ENCODE measurements at regions not wholly inside any gene's neighbourhood (a gene's known extent, or its start where the extent isn't known, plus 50 kb on each side); places are given as distances from the start of the nearest gene placed in this dataset.

GRCh38 chr6:98037571-98037970 lies 754.6 kb upstream of the MMS22L start:
- no peak for TF ChIP-seq POLR2AphosphoS5 (IDR thresholded peaks at IDR 0.05)
- TF ChIP-seq POLR2A (IDR thresholded peaks at IDR 0.05), result no peak

Measured in gastroesophageal sphincter (tissue), 2 donors.